ENCODE measurements at regions not wholly inside any gene's neighbourhood (a gene's known extent, or its start where the extent isn't known, plus 50 kb on each side); places are given as distances from the start of the nearest gene placed in this dataset.
"Not testable (repeated sequence)": the region's sequence is repeated elsewhere in the genome, so short reads cannot be mapped to it uniquely, and the experiment has no call there.

- not testable (repeated sequence) for H3K4me1 ChIP-seq (ENCODE audit: control insufficient read depth, insufficient read depth, low read length, poor library complexity, severe bottlenecking); H3K9me3 ChIP-seq (ENCODE audit: control insufficient read depth, low read length); H3K36me3 ChIP-seq (ENCODE audit: control insufficient read depth, insufficient read depth, low read length); H3K27ac ChIP-seq (ENCODE audit: low read depth, low read length, severe bottlenecking); H3K4me3 ChIP-seq (ENCODE audit: extremely low read depth, insufficient read depth, low read length, poor library complexity, severe bottlenecking)
- WGBS, 2 experiments (ENCODE audit: insufficient coverage in 2 of 2): no CpG with 5 or more reads among the region's 2 CpGs
Observed at GRCh38 chr15:32506787-32507186, 51.4 kb upstream of the GOLGA8O start.

- no CpG with 5 or more reads among the region's 4 CpGs for WGBS, 2 experiments (ENCODE audit: insufficient coverage in 2 of 2)
- H3K4me3 ChIP-seq (ENCODE audit: extremely low read depth, insufficient read depth, low read length, poor library complexity, severe bottlenecking); H3K9me3 ChIP-seq (ENCODE audit: control insufficient read depth, low read length); H3K36me3 ChIP-seq (ENCODE audit: control insufficient read depth, insufficient read depth, low read length); H3K27ac ChIP-seq (ENCODE audit: low read depth, low read length, severe bottlenecking); H3K4me1 ChIP-seq (ENCODE audit: control insufficient read depth, insufficient read depth, low read length, poor library complexity, severe bottlenecking): not testable (repeated sequence)
Observed at GRCh38 chr15:32505633-32506032, 50.2 kb upstream of the GOLGA8O start.

Measured in mesodermal cell (in vitro differentiated cells).